HG02623 (cell line): ENCODE measurements at regions not wholly inside any gene's neighbourhood (a gene's known extent, or its start where the extent isn't known, plus 50 kb on each side); places are given as distances from the start of the nearest gene placed in this dataset.
"Not testable (repeated sequence)": the region's sequence is repeated elsewhere in the genome, so short reads cannot be mapped to it uniquely, and the experiment has no call there.

Experiments
- ATAC-seq: cut with Tn5 transposase; IDR thresholded peaks from one replicate; pipeline ENCODE4 v1.9.1; 2021; ENCODE audit warnings: moderate library complexity; ENCODE audit not compliant: unreplicated experiment

- not testable (repeated sequence) for ATAC-seq
Observed at GRCh38 chr1:95297906-95298305, 63.9 kb downstream of the RWDD3 start.

- ATAC-seq: no peak
Observed at GRCh38 chr1:95301091-95301490, 67.1 kb downstream of the RWDD3 start.

- ATAC-seq: no peak
Observed at GRCh38 chr1:95301614-95302013, 67.6 kb downstream of the RWDD3 start.

- ATAC-seq: no peak
Observed at GRCh38 chr1:95304803-95305202, 70.8 kb downstream of the RWDD3 start.

GRCh38 chr1:95308276-95309030 is 74.4 kb downstream of the RWDD3 start:
- no peak for ATAC-seq

GRCh38 chr1:95309031-95309471 is 75.0 kb downstream of the RWDD3 start:
- ATAC-seq: no peak

- ATAC-seq: no peak
Observed at GRCh38 chr1:95311014-95311413, 77.0 kb downstream of the RWDD3 start.

GRCh38 chr1:95311762-95312161 is 77.8 kb downstream of the RWDD3 start:
- no peak for ATAC-seq

GRCh38 chr1:95312181-95312580 is 78.2 kb downstream of the RWDD3 start:
- no peak for ATAC-seq

- no peak for ATAC-seq
Observed at GRCh38 chr1:95313527-95313926, 79.5 kb downstream of the RWDD3 start.

- ATAC-seq: no peak
Observed at GRCh38 chr1:95321531-95321930, 87.5 kb downstream of the RWDD3 start.

GRCh38 chr1:95323123-95323522 is 89.1 kb downstream of the RWDD3 start:
- no peak for ATAC-seq

- ATAC-seq: no peak
Observed at GRCh38 chr1:95325349-95325748, 91.3 kb downstream of the RWDD3 start.

- no peak for ATAC-seq
Observed at GRCh38 chr1:95326023-95326422, 92.0 kb downstream of the RWDD3 start.

GRCh38 chr1:95332754-95333153 is 98.7 kb downstream of the RWDD3 start:
- no peak for ATAC-seq

GRCh38 chr1:95339377-95339776 is 105.4 kb downstream of the RWDD3 start:
- no peak for ATAC-seq

- no peak for ATAC-seq
Observed at GRCh38 chr1:95340061-95340460, 106.1 kb downstream of the RWDD3 start.

GRCh38 chr1:95352767-95353166 is 118.8 kb downstream of the RWDD3 start:
- ATAC-seq: no peak

- no peak for ATAC-seq
Observed at GRCh38 chr1:95353194-95353593, 119.2 kb downstream of the RWDD3 start.

GRCh38 chr1:95364546-95364945 is 130.5 kb downstream of the RWDD3 start:
- ATAC-seq: no peak

GRCh38 chr1:95366498-95366897 is 132.5 kb downstream of the RWDD3 start:
- ATAC-seq: no peak

- ATAC-seq: no peak
Observed at GRCh38 chr1:95368178-95368577, 134.2 kb downstream of the RWDD3 start.
